GM19467 (cell line): ENCODE measurements at regions not wholly inside any gene's neighbourhood (a gene's known extent, or its start where the extent isn't known, plus 50 kb on each side); places are given as distances from the start of the nearest gene placed in this dataset.
"Not testable (repeated sequence)": the region's sequence is repeated elsewhere in the genome, so short reads cannot be mapped to it uniquely, and the experiment has no call there.

Source experiments
- ATAC-seq: cut with Tn5 transposase; IDR thresholded peaks from one replicate; pipeline ENCODE4 v1.9.1; 2021; ENCODE audit warnings: mild to moderate bottlenecking, moderate library complexity; ENCODE audit not compliant: unreplicated experiment

DNA sequence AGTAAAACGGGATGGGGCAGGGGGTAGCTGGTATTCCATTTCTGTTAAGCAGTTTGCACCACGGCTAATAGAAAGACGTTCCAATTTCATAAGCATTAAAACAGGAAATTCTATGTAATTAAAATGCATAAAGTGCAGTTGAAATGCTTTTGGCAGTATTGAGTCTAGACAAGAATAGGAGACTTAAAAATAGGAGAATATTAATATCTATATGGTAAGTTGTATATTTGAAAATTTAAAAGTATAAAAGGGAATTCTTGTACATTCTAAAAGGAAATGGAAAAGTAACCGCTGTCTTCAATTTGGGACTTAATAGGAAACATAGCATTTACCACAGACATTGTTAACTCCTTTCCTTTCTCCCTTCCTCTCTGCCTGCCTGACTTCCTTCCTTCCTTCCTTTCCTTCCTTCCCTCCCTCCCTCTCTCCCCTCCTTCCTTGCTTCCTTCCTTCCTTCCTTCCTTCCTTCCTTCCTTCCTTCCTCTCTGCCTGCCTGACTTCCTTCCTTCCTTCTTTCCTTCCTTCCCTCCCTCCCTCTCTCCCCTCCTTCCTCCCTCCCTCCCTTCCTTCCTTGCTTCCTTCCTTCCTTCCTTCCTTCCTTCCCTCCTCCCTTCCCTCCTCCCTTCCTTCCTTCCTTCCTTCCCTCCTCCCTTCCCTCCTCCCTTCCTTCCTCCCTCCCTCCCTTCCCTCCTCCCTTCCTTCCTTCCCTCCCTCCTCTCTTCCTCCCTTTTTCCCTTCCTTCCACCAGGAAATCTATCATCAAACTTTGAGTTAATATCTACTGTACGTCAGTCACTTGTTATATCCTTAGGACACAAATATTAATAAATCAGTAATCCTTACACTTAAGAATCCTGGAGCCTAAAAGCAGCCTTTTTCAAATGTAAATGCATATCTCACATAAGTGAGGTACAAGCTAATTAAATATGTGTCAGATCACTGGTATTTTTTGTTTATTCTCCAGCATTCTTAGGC, 1049.3 kb downstream of the GALC start:
- ATAC-seq, result no peak

DNA sequence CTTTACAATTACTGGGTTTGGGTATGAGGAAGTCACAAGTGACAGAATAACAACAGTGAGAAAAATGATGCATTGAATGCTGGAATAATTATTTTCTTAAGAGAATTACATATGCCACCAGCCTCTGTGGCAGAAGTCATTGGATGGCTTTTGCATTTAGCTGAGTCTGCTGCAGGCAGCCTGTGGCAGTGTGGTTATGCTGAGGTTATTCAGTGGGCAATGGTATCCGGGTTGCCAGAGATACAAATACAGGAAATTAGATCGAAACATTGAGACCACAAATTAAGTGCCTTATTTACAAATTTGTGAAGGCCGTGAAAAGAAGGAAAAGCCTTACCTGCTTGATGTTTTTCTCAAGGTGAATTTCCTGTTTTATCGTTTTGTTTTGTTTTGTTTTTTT, 1050.0 kb downstream of the GALC start:
- no peak for ATAC-seq

DNA sequence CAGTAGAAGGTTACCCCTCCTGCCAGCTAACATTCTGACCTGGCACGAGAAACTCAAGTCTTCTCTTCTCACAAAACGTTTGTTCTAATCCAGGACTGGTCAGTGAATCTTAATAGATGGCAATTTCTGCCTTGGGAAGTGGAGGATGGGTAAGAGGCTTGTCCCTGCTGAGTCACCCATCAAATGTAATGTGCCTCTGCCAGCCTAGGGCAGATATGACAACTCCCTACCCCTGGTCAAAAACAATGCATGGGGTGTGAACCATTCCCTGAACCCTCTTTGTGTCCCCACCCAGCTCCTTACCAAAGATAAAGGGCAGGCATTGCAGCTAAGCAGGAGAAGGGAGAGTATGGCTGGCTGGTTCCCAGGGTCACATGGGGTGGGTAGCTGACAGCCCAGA, 1052.9 kb downstream of the GALC start:
- no peak for ATAC-seq

DNA sequence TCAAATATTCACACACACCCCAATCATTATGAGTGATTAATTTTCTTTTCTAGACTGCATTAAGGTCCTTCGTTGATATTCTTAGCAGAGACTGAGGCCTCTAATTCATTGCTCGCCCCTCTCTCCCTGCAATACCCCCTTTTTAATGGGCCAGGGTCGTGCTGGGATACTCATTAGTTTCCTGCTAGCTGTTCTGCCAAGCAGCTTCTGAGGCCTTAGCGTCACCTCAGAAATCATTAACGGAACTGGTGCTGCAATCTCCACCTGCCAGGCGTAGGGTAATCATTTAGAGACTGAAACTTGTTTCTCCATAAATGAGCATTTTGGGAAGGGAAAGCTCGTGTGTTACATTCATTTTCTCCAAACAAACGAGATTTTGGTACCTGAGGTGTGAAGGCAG, 1054.7 kb downstream of the GALC start:
- ATAC-seq, result no peak

DNA sequence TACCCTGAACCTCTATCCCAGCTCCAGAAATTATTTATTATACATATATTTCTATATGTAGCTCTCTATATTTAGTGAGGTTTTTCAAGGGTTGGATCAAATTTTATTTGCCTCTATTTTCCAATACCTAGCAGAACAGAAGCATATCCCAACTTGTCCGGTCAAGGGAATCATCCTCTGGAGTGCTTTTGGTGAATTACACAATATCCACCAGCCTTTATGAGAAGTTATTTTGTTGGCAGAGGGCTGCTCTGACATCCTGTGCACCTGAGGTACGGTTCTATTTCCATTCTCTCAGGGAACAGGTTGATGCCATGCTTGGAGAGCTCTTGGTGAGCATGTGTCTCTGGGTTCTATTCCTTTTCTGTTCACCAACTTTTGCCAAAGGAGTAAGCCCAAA, 1056.4 kb downstream of the GALC start:
- no peak for ATAC-seq

DNA sequence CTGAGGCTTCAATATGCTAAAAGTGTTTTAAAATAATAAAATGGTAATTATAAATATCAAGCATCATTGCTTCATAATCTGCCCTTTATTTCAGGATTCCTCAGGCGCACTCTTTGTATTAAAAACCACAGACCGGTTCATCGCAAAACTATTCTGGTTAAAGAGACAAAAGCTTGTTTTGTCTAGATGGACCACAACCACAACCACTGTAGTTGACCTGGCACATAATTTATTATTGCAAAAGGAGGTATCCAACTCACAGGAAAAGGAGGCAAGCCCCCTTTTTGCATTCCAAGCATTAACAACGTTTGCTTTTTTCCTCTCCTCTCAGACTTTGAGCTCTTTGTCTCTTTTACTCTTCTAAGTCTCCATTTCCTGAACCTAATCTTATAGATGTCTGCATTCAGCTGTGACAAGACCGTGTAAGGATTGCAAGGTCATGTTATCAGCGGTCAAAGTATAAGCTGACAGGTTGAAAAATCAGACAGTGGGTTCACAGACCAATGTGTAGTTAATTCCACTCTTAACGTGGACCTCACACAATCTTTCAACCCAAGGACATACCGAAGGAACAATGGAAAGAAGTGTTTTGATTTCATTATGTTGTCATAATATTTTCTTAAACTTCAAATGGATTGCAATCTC, 1057.6 kb downstream of the GALC start:
- no peak for ATAC-seq

GRCh38 chr14:86933958-86934595, 1058.9 kb downstream of the GALC start:
- ATAC-seq, result no peak

DNA sequence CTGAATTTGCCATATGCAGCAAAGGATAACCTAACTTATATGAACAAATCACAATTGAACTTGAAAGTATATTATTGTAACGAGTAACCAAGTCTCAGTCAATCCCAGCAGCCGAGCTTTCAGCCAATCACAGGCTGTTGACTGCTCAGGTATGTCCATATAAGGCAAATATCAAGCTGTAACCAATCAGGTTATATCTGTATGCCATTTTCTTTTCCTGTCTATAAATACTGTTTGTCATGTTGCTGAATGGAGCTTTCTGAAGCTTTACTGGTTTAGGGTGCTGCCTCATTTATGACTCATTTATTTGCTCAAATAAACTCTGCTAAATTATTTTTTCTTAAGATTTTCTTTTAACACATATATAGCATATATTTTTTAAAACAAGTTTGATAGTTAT, 1059.5 kb downstream of the GALC start:
- ATAC-seq, result no peak

DNA sequence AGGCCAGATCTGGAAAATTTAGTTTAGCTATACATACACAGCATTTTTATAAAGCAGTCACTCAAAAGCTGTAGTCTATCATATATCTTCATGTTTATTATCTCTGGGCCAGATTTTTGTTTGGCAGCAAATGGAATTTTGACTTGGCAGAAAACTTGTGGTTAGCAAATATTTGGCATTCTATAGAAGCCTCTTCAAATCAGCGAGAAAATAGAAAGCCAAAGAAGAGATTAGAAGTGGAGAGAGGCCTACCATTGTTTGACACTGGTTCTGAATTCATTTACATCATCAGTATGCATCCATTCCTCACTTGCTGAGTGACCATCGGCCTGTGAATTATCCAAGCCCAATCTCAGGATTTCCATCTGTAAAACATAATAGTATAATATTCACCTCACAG, 1077.6 kb downstream of the GALC start:
- no peak for ATAC-seq

DNA sequence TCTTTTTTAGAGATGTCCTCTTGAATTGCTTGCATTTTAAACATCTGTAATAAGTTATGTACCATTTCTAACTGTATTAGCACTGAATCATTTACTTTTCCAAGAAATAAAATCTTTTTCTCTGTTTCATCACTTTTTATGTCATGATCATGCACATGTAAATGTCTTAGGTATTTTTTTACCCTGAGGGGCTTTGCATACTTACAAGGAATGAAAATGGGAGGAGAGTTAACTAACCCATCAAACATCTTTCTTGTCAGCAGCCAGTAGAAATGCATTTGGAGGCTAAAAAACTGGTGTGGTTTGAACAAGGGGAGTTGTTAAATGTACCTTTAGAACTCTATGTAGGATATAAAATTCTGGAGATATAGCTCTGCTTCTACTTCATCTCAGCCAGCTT, 1080.3 kb downstream of the GALC start:
- no peak for ATAC-seq

DNA sequence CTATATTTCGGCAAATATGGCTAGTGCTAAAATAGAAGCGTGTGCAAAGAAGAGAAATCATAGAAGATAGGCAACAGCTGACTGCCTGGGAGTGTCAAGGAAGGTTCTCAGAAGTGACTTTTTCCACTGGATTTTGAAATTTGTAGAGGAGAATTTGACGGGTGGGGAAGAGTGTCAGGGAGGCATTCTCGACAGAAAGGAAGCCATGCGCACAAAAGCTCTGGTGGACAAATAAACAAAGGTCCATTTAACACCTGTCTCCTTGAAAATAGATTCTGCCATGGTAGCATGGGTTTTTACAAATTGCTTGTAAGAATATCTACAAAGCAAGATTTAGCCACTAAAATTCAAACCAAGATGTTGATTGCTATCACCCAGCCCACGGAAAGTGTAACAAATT, 1081.5 kb downstream of the GALC start:
- no peak for ATAC-seq

- not testable (repeated sequence) for ATAC-seq
These were observed 1087.5 kb downstream of the GALC start for GRCh38 chr14:86905386-86905926.

GRCh38 chr14:86902176-86902950, 1090.6 kb downstream of the GALC start:
- ATAC-seq, result no peak

GRCh38 chr14:86897704-86898513, 1095.1 kb downstream of the GALC start:
- no peak for ATAC-seq

DNA sequence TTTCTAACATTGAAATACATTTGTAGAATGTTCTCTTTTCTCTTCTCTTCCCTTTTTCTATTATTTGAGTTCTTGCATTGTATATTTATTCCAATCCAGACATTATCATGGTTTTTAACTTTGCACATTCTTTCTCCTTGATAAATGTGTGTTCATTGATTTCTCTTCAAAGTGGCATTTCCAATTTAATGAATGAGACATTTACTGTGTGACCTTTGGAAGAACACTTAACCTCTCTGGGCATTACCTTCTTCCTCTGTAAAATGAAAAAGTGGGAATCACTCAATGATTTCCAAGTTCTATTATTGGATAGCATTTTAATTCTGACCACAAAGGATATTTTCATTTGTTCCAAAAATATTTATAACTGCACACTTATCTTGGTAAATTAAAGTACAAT, 1095.8 kb downstream of the GALC start:
- no peak for ATAC-seq

DNA sequence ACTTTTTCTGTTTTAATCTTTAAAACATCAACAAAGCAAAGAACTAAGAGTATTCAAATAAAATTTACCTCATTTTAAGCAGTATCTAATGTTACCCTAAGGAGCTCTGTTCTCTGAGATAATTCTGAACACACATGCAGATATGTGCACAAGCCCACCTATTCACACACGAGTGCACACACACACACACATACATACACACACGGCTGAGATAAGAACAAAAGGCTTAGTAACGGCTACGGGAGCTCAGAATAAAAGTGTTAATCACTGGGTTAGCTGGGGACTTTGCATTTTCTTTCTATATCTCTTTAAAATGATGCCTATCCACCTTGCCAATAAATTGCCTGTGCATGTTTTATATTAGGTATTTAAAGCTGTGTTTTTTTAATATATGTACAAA, 1096.3 kb downstream of the GALC start:
- no peak for ATAC-seq

DNA sequence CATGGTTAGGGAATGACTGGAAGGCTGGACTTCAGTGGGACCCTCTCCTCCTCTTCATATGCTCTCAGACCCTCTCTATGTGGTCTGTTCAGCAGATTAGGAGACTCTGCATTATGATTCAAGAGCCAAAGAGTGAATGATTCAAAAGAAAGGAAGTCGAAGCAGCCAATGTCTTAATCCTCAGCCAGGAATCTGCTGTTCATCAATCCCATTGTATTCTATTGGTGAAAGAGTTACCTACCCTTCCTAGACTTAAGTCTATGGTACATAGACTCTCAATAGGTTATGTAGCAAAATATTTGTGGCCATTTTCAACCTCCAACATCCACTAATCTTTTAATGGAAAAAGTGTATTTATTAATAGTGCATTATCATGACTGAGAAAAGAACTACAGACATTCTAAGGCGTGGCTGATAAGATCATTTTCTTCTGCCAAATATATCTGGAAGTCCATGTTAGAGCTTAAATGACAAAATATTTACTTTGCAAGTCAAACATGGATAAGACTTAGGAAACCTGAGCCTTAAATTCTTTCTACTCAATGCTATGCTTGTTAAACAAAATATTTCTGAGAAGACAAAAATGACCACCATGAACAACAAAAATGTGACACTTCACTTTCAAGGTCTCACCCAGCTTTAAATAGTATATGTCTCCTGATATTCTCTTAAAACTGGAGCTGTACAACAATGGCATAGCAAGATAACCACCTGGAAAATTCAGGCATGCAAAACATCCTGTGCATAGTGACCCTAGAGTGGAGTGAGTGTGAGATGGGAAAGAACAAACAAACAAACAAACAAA, 1100.6 kb downstream of the GALC start:
- no peak for ATAC-seq

DNA sequence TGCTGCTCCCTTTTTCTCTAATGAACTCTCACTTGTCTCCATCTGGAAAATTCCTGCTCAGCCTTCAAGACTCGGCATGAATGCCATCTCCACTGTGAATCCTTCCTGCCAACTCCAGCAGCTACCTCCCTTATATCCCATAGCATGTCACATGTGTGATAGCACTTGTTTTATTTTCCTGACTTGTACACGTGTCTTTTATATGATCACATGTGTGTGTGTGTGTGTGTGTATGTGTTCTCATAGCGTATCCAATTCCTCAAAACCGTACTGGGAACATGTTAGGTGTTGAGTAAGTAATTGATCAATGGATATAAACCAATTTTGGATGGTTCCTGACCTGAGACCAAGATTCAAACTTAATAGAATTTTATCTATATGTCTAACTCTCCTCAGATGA, 1107.7 kb downstream of the GALC start:
- ATAC-seq, result no peak

GRCh38 chr14:86884498-86884897, 1108.5 kb downstream of the GALC start:
- ATAC-seq, result no peak
